PC-3 (cell line): ENCODE measurements at regions not wholly inside any gene's neighbourhood (a gene's known extent, or its start where the extent isn't known, plus 50 kb on each side); places are given as distances from the start of the nearest gene placed in this dataset.

Source experiments
- CTCF ChIP-seq: fragments of 300-600 bp; sonication (generic); conservative IDR thresholded peaks from 2 replicates; pipeline ENCODE4 v1.5.1; 2017; ENCODE audit warnings: antibody characterized with exemption, low read depth, mild to moderate bottlenecking, low read length
- EZH2 ChIP-seq: fragments of 300-600 bp; sonication (generic); IDR thresholded peaks from one replicate; pipeline ENCODE4 v1.6.1; 2017; ENCODE audit warnings: antibody characterized with exemption, mild to moderate bottlenecking, low read length; ENCODE audit not compliant: unreplicated experiment
- EZH2phosphoT487 ChIP-seq: fragments of 300-600 bp; sonication (generic); IDR thresholded peaks from 2 replicates; pipeline ENCODE4 v1.6.1; 2018; ENCODE audit warnings: mild to moderate bottlenecking, antibody characterized with exemption, low read length, borderline replicate concordance

DNA sequence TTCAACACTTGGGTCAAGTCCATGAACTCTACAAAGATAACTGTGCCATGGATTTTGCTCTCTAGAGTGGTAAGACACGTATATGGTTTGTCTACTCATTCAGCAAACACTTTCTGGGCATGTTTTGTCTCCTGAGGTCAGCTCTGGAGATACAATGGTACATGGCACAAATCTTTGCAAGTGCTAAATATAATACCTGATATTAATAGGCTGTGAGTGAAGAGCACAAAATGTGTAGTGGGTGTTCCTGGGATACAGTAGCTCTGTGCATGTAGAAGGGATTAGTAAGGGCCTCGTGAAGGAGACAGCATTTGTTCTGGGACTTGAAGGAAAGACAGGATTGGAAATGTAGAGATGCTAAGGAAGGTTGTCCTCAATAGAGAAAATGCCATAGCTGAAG is 360.9 kb downstream of the BCKDHB start:
- no peak for TF ChIP-seq EZH2
- TF ChIP-seq CTCF, result no peak
- TF ChIP-seq EZH2phosphoT487, result no peak
